SK-N-SH (cell line): ENCODE measurements at regions not wholly inside any gene's neighbourhood (a gene's known extent, or its start where the extent isn't known, plus 50 kb on each side); places are given as distances from the start of the nearest gene placed in this dataset.

ENCODE experiments used
- CTCF ChIA-PET: fragments of 300-600, 350-600 bp; formaldehyde crosslinking; extraction: SDS; loops from one replicate; lab custom pipeline; 2021; lab: Yijun Ruan, JAX
- POLR2A ChIA-PET: fragments of 350-600 bp; sonication (Branson Sonifier 250); formaldehyde crosslinking; extraction: SDS; loops from one replicate; lab custom pipeline; 2020; ENCODE audit warnings: antibody characterized with exemption, inconsistent platforms; lab: Yijun Ruan, JAX
- DNase-seq: peaks from one replicate; pipeline ENCODE4 v3.0.0; 2012
- H2AFZ ChIP-seq: fragments of 200-600 bp; sonication (generic); 2 replicates; pipeline ENCODE4 v1.8.1; 2016; ENCODE audit warnings: antibody characterized with exemption, mild to moderate bottlenecking, low read depth
- H3F3A ChIP-seq: fragments of 200-600 bp; sonication (generic); replicated peaks from 2 replicates; pipeline ENCODE3; 2016; ENCODE audit warnings: antibody characterized with exemption, mild to moderate bottlenecking; ENCODE audit not compliant: insufficient read depth
- H3K27ac ChIP-seq, 2 experiments: fragments of 200-500 bp in 1 of 2; fragments of 200-600 bp in 1 of 2; sonication (Bioruptor generic) in 1 of 2; sonication (generic), shearing (Covaris generic) in 1 of 2; 2 replicates each; pipeline versions ENCODE4 v1.5.1 to v1.6.1; 2014 to 2016; ENCODE audit warnings: low read depth in 2 of 2, inconsistent platforms in 1 of 2, low read length in 1 of 2, mild to moderate bottlenecking in 1 of 2, mixed read lengths in 1 of 2
- H3K27me3 ChIP-seq: fragments of 200-600 bp; sonication (generic), shearing (Covaris generic); 2 replicates; pipeline ENCODE4 v1.6.1; 2016; ENCODE audit warnings: mixed run types; ENCODE audit not compliant: insufficient read depth
- H3K36me3 ChIP-seq, 2 experiments: fragments of 200-500 bp in 1 of 2; fragments of 200-600 bp in 1 of 2; sonication (Bioruptor generic) in 1 of 2; sonication (generic) in 1 of 2; replicated peaks in 1 of 2; 2 replicates each; pipeline versions ENCODE3 to v1.5.1; 2014 to 2016; ENCODE audit warnings: low read length in 1 of 2, mild to moderate bottlenecking in 1 of 2; ENCODE audit not compliant: insufficient read depth in 2 of 2, control insufficient read depth in 1 of 2
- H3K4me1 ChIP-seq, 2 experiments: fragments of 200-500 bp in 1 of 2; fragments of 200-600 bp in 1 of 2; sonication (Bioruptor generic) in 1 of 2; sonication (generic), shearing (Covaris generic) in 1 of 2; 2 replicates each; pipeline versions ENCODE4 v1.5.1 to v1.6.1; 2014 to 2016; ENCODE audit warnings: low read depth in 1 of 2, low read length in 1 of 2, mixed run types in 1 of 2; ENCODE audit not compliant: insufficient read depth in 2 of 2, control insufficient read depth in 1 of 2
- H3K4me2 ChIP-seq: fragments of 200-600 bp; sonication (generic), shearing (Covaris generic); 2 replicates; pipeline ENCODE4 v1.6.1; 2017; ENCODE audit warnings: mixed run types
- H3K4me3 ChIP-seq, 2 experiments: fragments of 200-500 bp in 1 of 2; fragments of 200-600 bp in 1 of 2; sonication (Bioruptor generic) in 1 of 2; sonication (generic), shearing (Covaris generic) in 1 of 2; 2 replicates each; pipeline versions ENCODE4 v1.5.1 to v1.8.1; 2014 to 2016; ENCODE audit warnings: low read depth in 2 of 2, inconsistent platforms in 1 of 2, low read length in 1 of 2, mild to moderate bottlenecking in 1 of 2, mixed read lengths in 1 of 2, moderate library complexity in 1 of 2
- H3K79me2 ChIP-seq: fragments of 200-600 bp; sonication (generic); 2 replicates; pipeline ENCODE4 v1.8.1; 2017; ENCODE audit warnings: mild to moderate bottlenecking; ENCODE audit not compliant: insufficient read depth
- H3K9ac ChIP-seq: fragments of 200-600 bp; sonication (generic); 2 replicates; pipeline ENCODE4 v1.6.1; 2017; ENCODE audit warnings: mixed run types
- H3K9me2 ChIP-seq: fragments of 200-600 bp; sonication (generic); 2 replicates; pipeline ENCODE4 v1.6.1; 2017; ENCODE audit warnings: mixed run types
- H3K9me3 ChIP-seq: fragments of 200-600 bp; sonication (generic); 2 replicates; pipeline ENCODE4 v1.6.1; 2017; ENCODE audit warnings: mixed run types, mild to moderate bottlenecking, moderate library complexity
- H4K20me1 ChIP-seq: fragments of 200-600 bp; sonication (generic); 2 replicates; pipeline ENCODE4 v1.6.1; 2017; ENCODE audit warnings: mild to moderate bottlenecking, mixed run types; ENCODE audit not compliant: insufficient read depth
- CTCF ChIP-seq: fragments of 200-600 bp; sonication (generic); IDR thresholded peaks from 2 replicates; pipeline ENCODE4 v1.6.1; 2017; ENCODE audit warnings: antibody characterized with exemption, mild to moderate bottlenecking, moderate library complexity
- ELF1 ChIP-seq: IDR thresholded peaks from 2 replicates; pipeline ENCODE4 v1.4.0; 2012
- EP300 ChIP-seq, 2 experiments: IDR thresholded peaks; 2 replicates each; pipeline versions ENCODE4 v1.4.0 to v1.6.1; 2012; ENCODE audit warnings: borderline replicate concordance in 1 of 2, low read depth in 1 of 2, low read length in 1 of 2
- FOXJ3 ChIP-seq: sonication (generic); formaldehyde crosslinking; IDR thresholded peaks from 2 replicates; pipeline ENCODE4 v1.5.1; 2020; ENCODE audit warnings: mild to moderate bottlenecking, missing genetic modification reagents
- IRF3 ChIP-seq: fragments of 150-350 bp; IDR thresholded peaks from 2 replicates; pipeline ENCODE4 v1.6.1; 2016; ENCODE audit warnings: mild to moderate bottlenecking, low read depth, low read length
- JUND ChIP-seq: IDR thresholded peaks from 2 replicates; pipeline ENCODE4 v1.4.0; 2012
- MAX ChIP-seq: IDR thresholded peaks from 2 replicates; pipeline ENCODE4 v1.4.0; 2012; ENCODE audit warnings: low read depth
- MEF2A ChIP-seq: IDR thresholded peaks from 2 replicates; pipeline ENCODE4 v1.4.0; 2012; ENCODE audit warnings: low read depth, borderline replicate concordance
- NFIC ChIP-seq: IDR thresholded peaks from 2 replicates; pipeline ENCODE4 v1.4.0; 2012; ENCODE audit warnings: borderline replicate concordance
- NRF1 ChIP-seq: IDR thresholded peaks from 2 replicates; pipeline ENCODE4 v1.6.1; 2012; ENCODE audit warnings: low read depth, mild to moderate bottlenecking, low read length
- PBX3 ChIP-seq: IDR thresholded peaks from 2 replicates; pipeline ENCODE4; 2012
- RFX5 ChIP-seq: IDR thresholded peaks from 2 replicates; pipeline ENCODE4 v1.6.1; 2012; ENCODE audit warnings: mild to moderate bottlenecking, improper control_type of control experiment, low read length
- RXRA ChIP-seq: IDR thresholded peaks from 2 replicates; pipeline ENCODE4 v1.4.0; 2012; ENCODE audit warnings: low read depth, mild to moderate bottlenecking, borderline replicate concordance
- SIN3A ChIP-seq: IDR thresholded peaks from 2 replicates; pipeline ENCODE4 v1.6.1; 2012; ENCODE audit warnings: low read depth, mild to moderate bottlenecking, low read length, moderate library complexity, borderline replicate concordance
- SMC3 ChIP-seq: IDR thresholded peaks from 2 replicates; pipeline ENCODE4 v1.6.1; 2012; ENCODE audit warnings: low read depth, low read length, improper control_type of control experiment
- TCF12 ChIP-seq: IDR thresholded peaks from 2 replicates; pipeline ENCODE4 v1.4.0; 2012
- TEAD4 ChIP-seq: IDR thresholded peaks from 2 replicates; pipeline ENCODE4 v1.4.0; 2012; ENCODE audit warnings: mild to moderate bottlenecking, borderline replicate concordance; ENCODE audit not compliant: insufficient read depth
- USF1 ChIP-seq: IDR thresholded peaks from 2 replicates; pipeline ENCODE4 v1.4.0; 2012; ENCODE audit warnings: low read depth, borderline replicate concordance
- USF2 ChIP-seq: fragments of 150-350 bp; IDR thresholded peaks from 2 replicates; pipeline ENCODE4 v1.6.1; 2017; ENCODE audit warnings: antibody characterized with exemption, low read length, low read depth, borderline replicate concordance
- WGBS: methylation state at CpG from one replicate; pipeline ENCODE4 v1.1.6; 2017; ENCODE audit warnings: low lambda C conversion rate; 5-methylcytosine and 5-hydroxymethylcytosine counted together

- Histone ChIP-seq H4K20me1 (no peaks in the 10 kb centered on the region), H3K36me3 (no peaks in the 10 kb centered on the region), H3K9ac (no peak overlapping the region), H3K4me3 (no peak overlapping the region), H3K4me2 (no peak overlapping the region), H3F3A (no peaks in the 10 kb centered on the region), H3K4me1 (no peaks in the 10 kb centered on the region), H3K79me2 (no peaks in the 10 kb centered on the region)
- DNase-seq, result no peak
- CTCF ChIA-PET, result interaction anchor here (0.7 to 0.9 kb wide), 2 partner anchors 232 to 479 kb away, joined by 3 read pairs; no protein-coding TSS in a partner anchor
- TF ChIP-seq PBX3, result no peak
- TF ChIP-seq, all 33 proteins: peak for 0
- 2% methylated on average over 4 of the region's 4 CpGs for WGBS
- POLR2A ChIA-PET, result no interaction called here
- H3K27ac ChIP-seq, result no peak overlapping the region
- H2AFZ ChIP-seq, result no peak overlapping the region
- H3K27me3 ChIP-seq, result peaks cover 37% of the 10 kb centered on the region
- H3K9me3 ChIP-seq, result no peaks in the 10 kb centered on the region
- H3K9me2 ChIP-seq, result no peaks in the 10 kb centered on the region
Measured at GRCh38 chr21:32965129-32965680, 60.5 kb upstream of the OLIG2 start.

- Histone ChIP-seq H2AFZ (no peak overlapping the region), H3K4me1 (no peaks in the 10 kb centered on the region), H4K20me1 (no peaks in the 10 kb centered on the region), H3K27ac (no peak overlapping the region), H3K9me3 (no peaks in the 10 kb centered on the region), H3K9ac (no peak overlapping the region), H3K4me2 (no peak overlapping the region), H3F3A (no peaks in the 10 kb centered on the region), H3K9me2 (no peaks in the 10 kb centered on the region), H3K36me3 (no peaks in the 10 kb centered on the region), H3K27me3 (peaks cover 37% of the 10 kb centered on the region), H3K79me2 (no peaks in the 10 kb centered on the region), H3K4me3 (no peak overlapping the region)
- no peak for DNase-seq
- ChIA-PET POLR2A (interaction anchor here (0.6 kb wide), 1 partner anchor 119 kb away, joined by 3 read pairs; no protein-coding TSS in a partner anchor), CTCF (interaction anchor here (0.6 to 0.9 kb wide), 3 partner anchors 231 to 640 kb away, joined by 3 read pairs; no protein-coding TSS in a partner anchor)
- TF ChIP-seq ELF1, result no peak
- no peak for TF ChIP-seq FOXJ3 (CRISPR knock-in tag)
- TF ChIP-seq JUND, result no peak
- no peak for TF ChIP-seq CTCF
- no peak for TF ChIP-seq SIN3A
- no peak for TF ChIP-seq SMC3
- no peak for TF ChIP-seq MEF2A
- no peak for TF ChIP-seq EP300 (IDR thresholded peaks at IDR 0.05; ENCODE audit: borderline replicate concordance in 1 of 2, low read depth in 1 of 2, low read length in 1 of 2)
- TF ChIP-seq PBX3, result no peak
- no peak for TF ChIP-seq RFX5
- no peak for TF ChIP-seq NFIC
- no peak for TF ChIP-seq TEAD4
- TF ChIP-seq RXRA, result no peak
- no peak for TF ChIP-seq NRF1
- no peak for TF ChIP-seq USF1
- no peak for TF ChIP-seq MAX
- TF ChIP-seq TCF12, result no peak
- TF ChIP-seq IRF3, result no peak
- no peak for TF ChIP-seq USF2
- 5% methylated on average over 7 of the region's 7 CpGs for WGBS
Measured at GRCh38 chr21:32966120-32966519, 59.6 kb upstream of the OLIG2 start.
